ENCODE measurements at regions not wholly inside any gene's neighbourhood (a gene's known extent, or its start where the extent isn't known, plus 50 kb on each side); places are given as distances from the start of the nearest gene placed in this dataset.
A peak's percentile ranks its signal among the peaks of the same experiment; 100 is the strongest.

DNA sequence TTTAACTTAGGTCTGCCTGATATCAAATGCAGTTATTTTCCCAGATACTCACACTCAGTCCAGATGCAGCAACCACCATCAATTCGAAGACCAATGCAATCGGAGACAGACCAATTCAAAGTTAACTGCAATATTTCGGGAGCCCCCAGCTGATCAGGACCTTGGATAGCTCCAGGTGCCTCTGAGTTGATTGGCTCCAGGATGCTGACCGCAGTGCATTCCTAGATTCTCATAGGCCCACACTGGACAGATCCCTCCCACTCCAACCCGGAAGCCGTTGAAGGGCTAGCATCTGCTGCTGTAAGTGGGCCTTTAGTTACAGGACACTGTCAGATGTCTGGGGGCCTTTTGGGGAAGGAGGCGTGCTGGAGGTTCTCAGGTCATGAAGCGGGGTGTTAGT is 89.5 kb upstream of the ATP2B2 start:
- intact Hi-C loops (cut with DNase I): no loop called here
- TF ChIP-seq, protein P1, sequence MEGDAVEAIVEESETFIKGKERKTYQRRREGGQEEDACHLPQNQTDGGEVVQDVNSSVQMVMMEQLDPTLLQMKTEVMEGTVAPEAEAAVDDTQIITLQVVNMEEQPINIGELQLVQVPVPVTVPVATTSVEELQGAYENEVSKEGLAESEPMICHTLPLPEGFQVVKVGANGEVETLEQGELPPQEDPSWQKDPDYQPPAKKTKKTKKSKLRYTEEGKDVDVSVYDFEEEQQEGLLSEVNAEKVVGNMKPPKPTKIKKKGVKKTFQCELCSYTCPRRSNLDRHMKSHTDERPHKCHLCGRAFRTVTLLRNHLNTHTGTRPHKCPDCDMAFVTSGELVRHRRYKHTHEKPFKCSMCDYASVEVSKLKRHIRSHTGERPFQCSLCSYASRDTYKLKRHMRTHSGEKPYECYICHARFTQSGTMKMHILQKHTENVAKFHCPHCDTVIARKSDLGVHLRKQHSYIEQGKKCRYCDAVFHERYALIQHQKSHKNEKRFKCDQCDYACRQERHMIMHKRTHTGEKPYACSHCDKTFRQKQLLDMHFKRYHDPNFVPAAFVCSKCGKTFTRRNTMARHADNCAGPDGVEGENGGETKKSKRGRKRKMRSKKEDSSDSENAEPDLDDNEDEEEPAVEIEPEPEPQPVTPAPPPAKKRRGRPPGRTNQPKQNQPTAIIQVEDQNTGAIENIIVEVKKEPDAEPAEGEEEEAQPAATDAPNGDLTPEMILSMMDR (IDR thresholded peaks at IDR 0.05): no peak
- ATAC-seq: peak; percentile 79 to 98 (median 87)
- peak in 1 of 2 donors; percentile 38 for DNase-seq
- Histone ChIP-seq H3K9me3 (no peaks in the 10 kb centered on the region), H3K27me3 (ENCODE audit: insufficient read depth in 3 of 3, low read length in 2 of 3) (no peaks in the 10 kb centered on the region), H3K4me3 (no peak overlapping the region), H3K36me3 (ENCODE audit: insufficient read depth in 1 of 2, low read depth in 1 of 2) (no peaks in the 10 kb centered on the region), H3K4me1 (no peaks in the 10 kb centered on the region), H3K27ac (no peak overlapping the region)
- 7 to 12% (median 10%) methylated on average over 8 of the region's 8 CpGs for WGBS, 3 donors

DNA sequence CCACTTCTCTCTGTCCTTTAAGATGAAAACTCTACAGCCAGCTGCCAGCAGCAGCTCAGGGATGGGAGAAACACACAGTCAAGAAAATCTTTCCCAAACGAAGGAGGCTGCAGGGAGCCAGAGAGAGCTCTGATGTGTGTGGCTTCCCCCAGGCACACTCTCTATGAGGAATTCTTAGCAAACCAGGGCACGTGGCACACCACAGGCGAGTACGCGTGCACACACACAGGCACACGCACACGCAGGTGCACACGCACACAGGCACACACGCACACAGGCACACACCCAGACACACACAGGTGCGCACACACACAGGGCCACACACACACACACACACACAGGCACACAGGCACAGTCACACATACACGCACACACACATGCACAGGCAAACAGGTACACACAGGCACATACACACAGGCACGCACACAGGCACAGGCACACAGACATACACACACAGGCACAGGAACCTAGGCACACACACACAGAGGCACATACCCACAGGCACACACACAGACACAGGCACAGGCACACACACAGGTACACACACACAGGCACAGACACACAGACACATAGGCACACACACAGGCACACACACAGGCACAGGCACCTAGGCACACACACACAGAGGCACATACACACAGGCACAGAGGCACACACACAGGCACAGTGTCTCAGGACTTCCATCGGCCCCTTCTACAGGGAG is 91.5 kb upstream of the ATP2B2 start:
- intact Hi-C loops (cut with DNase I): no loop called here
- H3K4me1 ChIP-seq: peaks cover 10% of the 10 kb centered on the region
- no peak overlapping the region for H3K27ac ChIP-seq
- ATAC-seq (no peak), DNase-seq (no peak)
- TF ChIP-seq, protein P1 (IDR thresholded peaks at IDR 0.05): no peak
- no peaks in the 10 kb centered on the region for H3K9me3 ChIP-seq
- no peaks in the 10 kb centered on the region for H3K36me3 ChIP-seq (ENCODE audit: insufficient read depth in 1 of 2, low read depth in 1 of 2)
- H3K27me3 ChIP-seq (ENCODE audit: insufficient read depth in 3 of 3, low read length in 2 of 3): no peaks in the 10 kb centered on the region
- 78 to 84% (median 80%) methylated on average over 13 of the region's 13 CpGs for WGBS, 3 donors
- no peak overlapping the region for H3K4me3 ChIP-seq

DNA sequence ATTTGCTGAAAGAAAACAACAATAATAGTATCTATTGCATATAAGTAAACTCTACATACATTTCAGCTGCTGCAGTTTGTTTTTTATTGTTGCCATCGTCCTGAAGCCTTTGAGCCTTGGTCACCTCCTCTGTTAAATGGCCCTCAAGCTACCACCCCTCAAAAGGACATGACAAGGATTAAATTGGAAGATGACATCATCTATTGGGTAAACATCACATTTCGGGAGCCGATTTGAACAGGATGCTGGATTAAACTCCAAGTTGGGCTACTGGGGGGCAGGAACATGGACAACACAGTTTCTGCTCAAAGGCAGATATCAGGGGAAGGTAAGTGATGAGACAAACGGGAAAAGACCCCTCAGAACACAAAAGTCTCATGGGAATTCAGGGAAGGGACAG is 92.3 kb upstream of the ATP2B2 start:
- ATAC-seq: no peak
- Histone ChIP-seq H3K9me3 (no peaks in the 10 kb centered on the region), H3K27ac (no peak overlapping the region), H3K36me3 (ENCODE audit: insufficient read depth in 1 of 2, low read depth in 1 of 2) (no peaks in the 10 kb centered on the region), H3K4me1 (peaks cover 10% of the 10 kb centered on the region), H3K27me3 (ENCODE audit: insufficient read depth in 3 of 3, low read length in 2 of 3) (no peaks in the 10 kb centered on the region), H3K4me3 (no peak overlapping the region)
- no peak for DNase-seq
- intact Hi-C loops (cut with DNase I): no loop called here
- WGBS, 3 donors: 45 to 51% (median 47%) methylated on average over 4 of the region's 4 CpGs
- TF ChIP-seq, protein P1 (IDR thresholded peaks at IDR 0.05): no peak

DNA sequence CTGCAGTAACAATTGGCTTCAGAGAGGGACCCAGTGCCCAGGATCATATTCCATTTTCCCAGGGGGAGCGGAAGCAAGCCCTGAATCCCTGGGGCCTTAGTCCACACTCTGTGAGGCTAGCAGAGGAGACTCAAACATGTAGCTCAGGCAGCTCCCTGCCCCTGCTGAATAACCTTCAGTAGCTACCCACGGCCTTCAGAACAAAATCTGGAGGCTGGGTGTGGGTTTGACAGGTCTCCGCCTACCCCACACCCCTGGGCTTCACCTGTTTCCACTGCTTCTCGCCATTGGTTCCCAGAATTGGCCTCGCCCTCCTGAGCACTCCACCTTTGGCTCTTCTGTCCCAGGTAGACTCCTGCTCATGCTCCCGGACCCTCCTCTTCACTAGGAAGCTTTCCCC is 93.6 kb upstream of the ATP2B2 start:
- intact Hi-C loops (cut with DNase I): no loop called here
- peaks cover 10% of the 10 kb centered on the region for H3K4me1 ChIP-seq
- H3K4me3 ChIP-seq: no peak overlapping the region
- TF ChIP-seq, protein P1 (IDR thresholded peaks at IDR 0.05): no peak
- 81 to 86% (median 82%) methylated on average over 6 of the region's 6 CpGs for WGBS, 3 donors
- no peaks in the 10 kb centered on the region for H3K36me3 ChIP-seq (ENCODE audit: insufficient read depth in 1 of 2, low read depth in 1 of 2)
- H3K27ac ChIP-seq: no peak overlapping the region
- DNase-seq: no peak
- H3K27me3 ChIP-seq (ENCODE audit: insufficient read depth in 3 of 3, low read length in 2 of 3): no peaks in the 10 kb centered on the region
- ATAC-seq: no peak
- no peaks in the 10 kb centered on the region for H3K9me3 ChIP-seq

DNA sequence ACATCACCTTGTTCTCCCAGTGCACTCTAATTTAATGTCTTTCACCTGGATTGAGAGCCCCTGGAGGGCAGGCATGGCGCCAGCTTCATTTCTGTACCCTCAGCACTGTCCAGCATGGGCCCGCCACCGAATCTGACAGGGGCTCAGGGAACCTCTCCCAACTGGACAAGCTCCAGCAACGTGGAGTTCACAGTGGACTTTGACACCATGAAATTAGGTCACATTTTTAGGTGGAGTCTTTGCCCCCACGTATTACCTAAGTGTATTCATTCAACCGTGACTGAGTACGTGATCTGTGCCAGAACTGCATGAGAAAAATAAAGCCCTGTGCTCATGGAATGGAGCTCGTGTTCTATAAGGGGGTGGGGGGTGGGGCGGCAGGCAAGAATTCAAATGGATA is 94.1 kb upstream of the ATP2B2 start:
- no peak overlapping the region for H3K4me3 ChIP-seq
- H3K27ac ChIP-seq: no peak overlapping the region
- no peaks in the 10 kb centered on the region for H3K36me3 ChIP-seq (ENCODE audit: insufficient read depth in 1 of 2, low read depth in 1 of 2)
- no peak for DNase-seq
- no peaks in the 10 kb centered on the region for H3K27me3 ChIP-seq (ENCODE audit: insufficient read depth in 3 of 3, low read length in 2 of 3)
- TF ChIP-seq, protein P1 (IDR thresholded peaks at IDR 0.05): no peak
- intact Hi-C loops (cut with DNase I): no loop called here
- no peaks in the 10 kb centered on the region for H3K9me3 ChIP-seq
- ATAC-seq: no peak
- WGBS, 3 donors: 50 to 59% (median 52%) methylated on average over 9 of the region's 9 CpGs
- H3K4me1 ChIP-seq: peaks cover 10% of the 10 kb centered on the region
